GM23338 (cell line): ENCODE measurements at regions not wholly inside any gene's neighbourhood (a gene's known extent, or its start where the extent isn't known, plus 50 kb on each side); places are given as distances from the start of the nearest gene placed in this dataset.

Source experiments
- ATAC-seq: fragments of 200-7000 bp; cut with Tn5 transposase; 3 replicates; pipeline ENCODE4 v1.9.1; 2020
- DNase-seq: peaks from one replicate; pipeline ENCODE4 v3.0.0-alpha.2; 2015; ENCODE audit warnings: low spot score
- H2AFZ ChIP-seq: fragments of 200-600 bp; sonication (generic); 2 replicates; pipeline ENCODE4 v1.8.0; 2016; ENCODE audit warnings: antibody characterized with exemption, mild to moderate bottlenecking, moderate library complexity
- H3F3A ChIP-seq: fragments of 200-600 bp; sonication (generic); replicated peaks from 2 replicates; pipeline ENCODE4 v1.8.0; 2017; ENCODE audit warnings: antibody characterized with exemption, mixed run types, low read depth
- H3K27ac ChIP-seq: fragments of 200-600 bp; sonication (generic); 2 replicates; pipeline ENCODE4 v1.6.1; 2016; ENCODE audit warnings: low read depth
- H3K27me3 ChIP-seq: fragments of 200-600 bp; sonication (generic); 2 replicates; pipeline ENCODE4 v1.8.0; 2016; ENCODE audit warnings: mild to moderate bottlenecking, mixed run types, moderate library complexity; ENCODE audit not compliant: insufficient read depth
- H3K36me3 ChIP-seq: fragments of 200-600 bp; sonication (generic); 2 replicates; pipeline ENCODE4 v1.8.0; 2016; ENCODE audit warnings: mild to moderate bottlenecking; ENCODE audit not compliant: insufficient read depth
- H3K4me1 ChIP-seq: fragments of 200-600 bp; sonication (generic); 2 replicates; pipeline ENCODE4 v1.8.0; 2016; ENCODE audit warnings: mild to moderate bottlenecking, moderate library complexity; ENCODE audit not compliant: insufficient read depth
- H3K4me2 ChIP-seq: fragments of 200-600 bp; sonication (generic); 2 replicates; pipeline ENCODE4 v1.7.1; 2017; ENCODE audit warnings: mixed run types
- H3K4me3 ChIP-seq: fragments of 200-600 bp; sonication (generic); 2 replicates; pipeline ENCODE4 v1.6.1; 2016; ENCODE audit warnings: mixed run types
- H3K79me2 ChIP-seq: fragments of 200-600 bp; sonication (generic); replicated peaks from 2 replicates; pipeline ENCODE4 v1.8.0; 2017; ENCODE audit warnings: mild to moderate bottlenecking; ENCODE audit not compliant: insufficient read depth
- H3K9me2 ChIP-seq: fragments of 200-600 bp; sonication (generic); 2 replicates; pipeline ENCODE4 v1.8.0; 2017; ENCODE audit not compliant: insufficient read depth
- H4K20me1 ChIP-seq: fragments of 200-600 bp; sonication (generic); replicated peaks from 2 replicates; pipeline ENCODE4 v1.8.0; 2017; ENCODE audit warnings: mild to moderate bottlenecking; ENCODE audit not compliant: insufficient read depth
- H3K27ac Mint-ChIP-seq: 2 replicates; pipeline ENCODE4 v1.8.0; 2020; ENCODE audit warnings: inconsistent platforms, mild to moderate bottlenecking, moderate library complexity, mixed read lengths
- H3K27me3 Mint-ChIP-seq: 3 replicates; pipeline ENCODE4 v1.8.0; 2022; ENCODE audit warnings: low read depth, mild to moderate bottlenecking, moderate library complexity, mixed read lengths, inconsistent platforms; ENCODE audit not compliant: insufficient read depth, poor library complexity
- H3K36me3 Mint-ChIP-seq: 3 replicates; pipeline ENCODE4 v1.8.0; 2021; ENCODE audit warnings: low read depth, mild to moderate bottlenecking, inconsistent platforms, moderate library complexity, mixed read lengths
- H3K4me1 Mint-ChIP-seq: 3 replicates; pipeline ENCODE4 v1.8.0; 2020; ENCODE audit warnings: mild to moderate bottlenecking, inconsistent platforms, mixed read lengths
- H3K4me3 Mint-ChIP-seq: 3 replicates; pipeline ENCODE4 v1.8.0; 2021; ENCODE audit warnings: moderate library complexity, mild to moderate bottlenecking, inconsistent platforms, mixed read lengths
- H3K9me3 Mint-ChIP-seq: 3 replicates; pipeline ENCODE4 v1.8.0; 2020; ENCODE audit warnings: moderate library complexity, mild to moderate bottlenecking, inconsistent platforms, mixed read lengths
- CREB1 ChIP-seq: fragments of 250-450 bp; sonication (Bioruptor Pico); IDR thresholded peaks from 2 replicates; pipeline ENCODE4 v1.5.0; 2020; ENCODE audit warnings: low read depth, mild to moderate bottlenecking, moderate library complexity
- EZH2phosphoT487 ChIP-seq: fragments of 200-600 bp; sonication (generic); IDR thresholded peaks from one replicate; pipeline ENCODE4 v1.8.1; 2018; ENCODE audit warnings: antibody characterized with exemption; ENCODE audit not compliant: unreplicated experiment
- NANOG ChIP-seq: IDR thresholded peaks from 2 replicates; pipeline ENCODE4 v1.6.1; 2016; ENCODE audit warnings: antibody characterized with exemption, borderline replicate concordance
- POLR2AphosphoS5 ChIP-seq: IDR thresholded peaks from 2 replicates; pipeline ENCODE4 v1.6.1; 2016; ENCODE audit warnings: antibody characterized with exemption, low read depth
- STAT1 ChIP-seq: IDR thresholded peaks from one replicate; pipeline ENCODE4 v1.6.1; 2016; ENCODE audit warnings: antibody characterized with exemption; ENCODE audit not compliant: unreplicated experiment
- ZNF114 ChIP-seq: fragments of 250-450 bp; sonication (Bioruptor Pico); IDR thresholded peaks from 2 replicates; pipeline ENCODE4 v1.5.0; 2020; ENCODE audit warnings: mild to moderate bottlenecking, moderate library complexity
- ZNF331 ChIP-seq: fragments of 250-450 bp; sonication (Bioruptor Pico); IDR thresholded peaks from 2 replicates; pipeline ENCODE4 v1.5.0; 2020; ENCODE audit warnings: low read depth, mild to moderate bottlenecking, moderate library complexity
- TF ChIP-seq, protein P1 (sequence below): fragments of 250-450 bp; sonication (Bioruptor Pico); IDR thresholded peaks from 2 replicates; pipeline ENCODE4 v1.5.0; 2020; ENCODE audit warnings: mild to moderate bottlenecking, moderate library complexity
- TF ChIP-seq, protein P2 (sequence below): IDR thresholded peaks from 2 replicates; pipeline ENCODE4 v1.6.1; 2016; ENCODE audit warnings: antibody characterized with exemption

DNA sequence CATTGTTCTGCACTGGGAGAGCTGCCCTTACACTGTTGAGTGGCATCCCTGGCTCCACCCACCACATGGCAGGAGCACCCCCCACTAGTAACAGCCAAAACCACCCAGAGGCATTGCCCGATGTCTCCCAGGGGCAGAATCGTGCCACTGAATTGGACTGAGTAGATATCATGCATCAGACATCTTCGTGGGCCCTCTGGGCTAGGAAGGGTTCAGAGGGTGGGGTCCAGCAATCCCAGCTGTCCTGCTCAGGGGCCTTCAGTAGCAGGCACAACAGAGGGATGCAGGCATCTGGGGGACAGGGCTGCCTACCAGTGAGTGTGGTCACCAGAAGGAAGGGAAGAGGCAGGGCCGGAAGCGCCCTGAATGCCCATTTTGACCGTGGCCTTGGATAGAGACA is 119.7 kb upstream of the PPP2R2D start (continued):
- TF ChIP-seq, protein P1, sequence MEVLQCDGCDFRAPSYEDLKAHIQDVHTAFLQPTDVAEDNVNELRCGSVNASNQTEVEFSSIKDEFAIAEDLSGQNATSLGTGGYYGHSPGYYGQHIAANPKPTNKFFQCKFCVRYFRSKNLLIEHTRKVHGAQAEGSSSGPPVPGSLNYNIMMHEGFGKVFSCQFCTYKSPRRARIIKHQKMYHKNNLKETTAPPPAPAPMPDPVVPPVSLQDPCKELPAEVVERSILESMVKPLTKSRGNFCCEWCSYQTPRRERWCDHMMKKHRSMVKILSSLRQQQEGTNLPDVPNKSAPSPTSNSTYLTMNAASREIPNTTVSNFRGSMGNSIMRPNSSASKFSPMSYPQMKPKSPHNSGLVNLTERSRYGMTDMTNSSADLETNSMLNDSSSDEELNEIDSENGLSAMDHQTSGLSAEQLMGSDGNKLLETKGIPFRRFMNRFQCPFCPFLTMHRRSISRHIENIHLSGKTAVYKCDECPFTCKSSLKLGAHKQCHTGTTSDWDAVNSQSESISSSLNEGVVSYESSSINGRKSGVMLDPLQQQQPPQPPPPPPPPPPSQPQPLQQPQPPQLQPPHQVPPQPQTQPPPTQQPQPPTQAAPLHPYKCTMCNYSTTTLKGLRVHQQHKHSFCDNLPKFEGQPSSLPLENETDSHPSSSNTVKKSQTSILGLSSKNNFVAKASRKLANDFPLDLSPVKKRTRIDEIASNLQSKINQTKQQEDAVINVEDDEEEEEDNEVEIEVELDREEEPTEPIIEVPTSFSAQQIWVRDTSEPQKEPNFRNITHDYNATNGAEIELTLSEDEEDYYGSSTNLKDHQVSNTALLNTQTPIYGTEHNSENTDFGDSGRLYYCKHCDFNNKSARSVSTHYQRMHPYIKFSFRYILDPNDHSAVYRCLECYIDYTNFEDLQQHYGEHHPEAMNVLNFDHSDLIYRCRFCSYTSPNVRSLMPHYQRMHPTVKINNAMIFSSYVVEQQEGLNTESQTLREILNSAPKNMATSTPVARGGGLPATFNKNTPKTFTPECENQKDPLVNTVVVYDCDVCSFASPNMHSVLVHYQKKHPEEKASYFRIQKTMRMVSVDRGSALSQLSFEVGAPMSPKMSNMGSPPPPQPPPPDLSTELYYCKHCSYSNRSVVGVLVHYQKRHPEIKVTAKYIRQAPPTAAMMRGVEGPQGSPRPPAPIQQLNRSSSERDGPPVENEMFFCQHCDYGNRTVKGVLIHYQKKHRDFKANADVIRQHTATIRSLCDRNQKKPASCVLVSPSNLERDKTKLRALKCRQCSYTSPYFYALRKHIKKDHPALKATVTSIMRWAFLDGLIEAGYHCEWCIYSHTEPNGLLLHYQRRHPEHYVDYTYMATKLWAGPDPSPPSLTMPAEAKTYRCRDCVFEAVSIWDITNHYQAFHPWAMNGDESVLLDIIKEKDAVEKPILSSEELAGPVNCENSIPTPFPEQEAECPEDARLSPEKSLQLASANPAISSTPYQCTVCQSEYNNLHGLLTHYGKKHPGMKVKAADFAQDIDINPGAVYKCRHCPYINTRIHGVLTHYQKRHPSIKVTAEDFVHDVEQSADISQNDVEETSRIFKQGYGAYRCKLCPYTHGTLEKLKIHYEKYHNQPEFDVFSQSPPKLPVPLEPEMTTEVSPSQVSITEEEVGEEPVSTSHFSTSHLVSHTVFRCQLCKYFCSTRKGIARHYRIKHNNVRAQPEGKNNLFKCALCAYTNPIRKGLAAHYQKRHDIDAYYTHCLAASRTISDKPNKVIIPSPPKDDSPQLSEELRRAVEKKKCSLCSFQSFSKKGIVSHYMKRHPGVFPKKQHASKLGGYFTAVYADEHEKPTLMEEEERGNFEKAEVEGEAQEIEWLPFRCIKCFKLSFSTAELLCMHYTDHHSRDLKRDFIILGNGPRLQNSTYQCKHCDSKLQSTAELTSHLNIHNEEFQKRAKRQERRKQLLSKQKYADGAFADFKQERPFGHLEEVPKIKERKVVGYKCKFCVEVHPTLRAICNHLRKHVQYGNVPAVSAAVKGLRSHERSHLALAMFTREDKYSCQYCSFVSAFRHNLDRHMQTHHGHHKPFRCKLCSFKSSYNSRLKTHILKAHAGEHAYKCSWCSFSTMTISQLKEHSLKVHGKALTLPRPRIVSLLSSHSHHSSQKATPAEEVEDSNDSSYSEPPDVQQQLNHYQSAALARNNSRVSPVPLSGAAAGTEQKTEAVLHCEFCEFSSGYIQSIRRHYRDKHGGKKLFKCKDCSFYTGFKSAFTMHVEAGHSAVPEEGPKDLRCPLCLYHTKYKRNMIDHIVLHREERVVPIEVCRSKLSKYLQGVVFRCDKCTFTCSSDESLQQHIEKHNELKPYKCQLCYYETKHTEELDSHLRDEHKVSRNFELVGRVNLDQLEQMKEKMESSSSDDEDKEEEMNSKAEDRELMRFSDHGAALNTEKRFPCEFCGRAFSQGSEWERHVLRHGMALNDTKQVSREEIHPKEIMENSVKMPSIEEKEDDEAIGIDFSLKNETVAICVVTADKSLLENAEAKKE (CRISPR knock-in tag), result no peak
- TF ChIP-seq CREB1, result no peak
- TF ChIP-seq, protein P2, sequence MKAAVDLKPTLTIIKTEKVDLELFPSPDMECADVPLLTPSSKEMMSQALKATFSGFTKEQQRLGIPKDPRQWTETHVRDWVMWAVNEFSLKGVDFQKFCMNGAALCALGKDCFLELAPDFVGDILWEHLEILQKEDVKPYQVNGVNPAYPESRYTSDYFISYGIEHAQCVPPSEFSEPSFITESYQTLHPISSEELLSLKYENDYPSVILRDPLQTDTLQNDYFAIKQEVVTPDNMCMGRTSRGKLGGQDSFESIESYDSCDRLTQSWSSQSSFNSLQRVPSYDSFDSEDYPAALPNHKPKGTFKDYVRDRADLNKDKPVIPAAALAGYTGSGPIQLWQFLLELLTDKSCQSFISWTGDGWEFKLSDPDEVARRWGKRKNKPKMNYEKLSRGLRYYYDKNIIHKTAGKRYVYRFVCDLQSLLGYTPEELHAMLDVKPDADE, result no peak
- TF ChIP-seq NANOG, result no peak
- TF ChIP-seq STAT1, result no peak
- no peak for TF ChIP-seq POLR2AphosphoS5
- TF ChIP-seq ZNF331 (CRISPR knock-in tag), result no peak
- TF ChIP-seq ZNF114 (CRISPR knock-in tag), result no peak

DNA sequence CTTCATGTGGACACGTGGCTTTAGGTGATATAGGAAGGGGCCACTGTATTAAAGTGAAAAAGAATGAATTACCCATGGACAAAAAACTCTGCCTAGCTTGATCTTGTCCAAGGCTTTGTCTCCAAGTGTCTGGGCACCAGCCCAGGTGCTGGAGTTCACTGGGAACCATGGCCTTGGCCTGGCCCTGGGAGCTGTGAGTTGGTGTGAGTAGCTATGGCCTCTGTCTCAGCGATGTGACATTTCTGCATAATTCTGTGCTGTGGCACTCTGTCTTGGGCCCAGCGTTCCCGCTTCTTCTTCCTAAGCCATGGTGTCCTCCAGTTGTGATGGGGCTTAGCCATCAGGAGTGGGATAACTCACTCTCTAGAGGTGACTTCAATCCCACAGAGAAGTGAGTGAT is 119.0 kb upstream of the PPP2R2D start:
- H3K4me2 ChIP-seq, result no peak overlapping the region
- no peaks in the 10 kb centered on the region for H3K4me1 ChIP-seq
- no peaks in the 10 kb centered on the region for H4K20me1 ChIP-seq
- no peaks in the 10 kb centered on the region for H3F3A ChIP-seq
- no peak for ATAC-seq
- Mint-ChIP-seq H3K36me3 (peaks cover 37% of the 10 kb centered on the region), H3K9me3 (peaks cover 83% of the 10 kb centered on the region), H3K27ac (no peak overlapping the region), H3K4me1 (no peaks in the 10 kb centered on the region), H3K4me3 (no peak overlapping the region), H3K27me3 (peaks cover 6% of the 10 kb centered on the region)
- H3K27ac ChIP-seq, result no peak overlapping the region
- no peak overlapping the region for H3K4me3 ChIP-seq
- no peak overlapping the region for H2AFZ ChIP-seq
- no peaks in the 10 kb centered on the region for H3K27me3 ChIP-seq
- no peak for TF ChIP-seq EZH2phosphoT487
- H3K36me3 ChIP-seq, result no peaks in the 10 kb centered on the region; the same call in 1 of the 2 replicates
- no peaks in the 10 kb centered on the region for H3K9me2 ChIP-seq
- no peaks in the 10 kb centered on the region for H3K79me2 ChIP-seq
- no peak for DNase-seq
